Upper lobe of right lung (tissue), 1 donor: ENCODE measurements at regions not wholly inside any gene's neighbourhood (a gene's known extent, or its start where the extent isn't known, plus 50 kb on each side); places are given as distances from the start of the nearest gene placed in this dataset.

Experiments used
- ATAC-seq: fragments of 200-7000 bp; cut with Tn5 transposase; one replicate; pipeline ENCODE4 v1.9.1; 2020; ENCODE audit warnings: mild to moderate bottlenecking, moderate library complexity
- DNase-seq: peaks from one replicate; pipeline ENCODE4 v3.0.0-alpha.2; 2020
- H3K27ac ChIP-seq: fragments of 200-600 bp; one replicate; pipeline ENCODE4 v1.8.0; 2022
- H3K27me3 ChIP-seq: fragments of 200-600 bp; one replicate; pipeline ENCODE4 v1.8.0; 2022; ENCODE audit warnings: mild to moderate bottlenecking
- H3K36me3 ChIP-seq: fragments of 200-600 bp; one replicate; pipeline ENCODE4 v1.8.0; 2022
- H3K4me1 ChIP-seq: fragments of 200-600 bp; one replicate; pipeline ENCODE4 v1.8.0; 2022
- H3K4me3 ChIP-seq: fragments of 200-600 bp; one replicate; pipeline ENCODE4 v1.8.0; 2022; ENCODE audit warnings: mild to moderate bottlenecking
- H3K9me3 ChIP-seq: fragments of 200-600 bp; one replicate; pipeline ENCODE4 v1.8.0; 2022
- CTCF ChIP-seq: fragments of 200-600 bp; IDR thresholded peaks from one replicate; pipeline ENCODE4 v1.8.0; 2022; ENCODE audit warnings: antibody characterized with exemption
- intact Hi-C: fragments of 100-400 bp; cut with DNase I; formaldehyde crosslinking; loops from one replicate; pipeline ENCODE4 v1.11.0; 2022
- donor health status: DM: no; HTN: yes; CAD: no; lungs with severe emphysema.

- H3K27ac ChIP-seq, result no peak overlapping the region
- peaks cover 11% of the 10 kb centered on the region for H3K27me3 ChIP-seq
- ATAC-seq (no peak), DNase-seq (no peak)
- no peak overlapping the region for H3K4me3 ChIP-seq
- intact Hi-C loops, result no loop called here
- H3K4me1 ChIP-seq, result no peaks in the 10 kb centered on the region
- no peak for TF ChIP-seq CTCF
- no peaks in the 10 kb centered on the region for H3K9me3 ChIP-seq
- H3K36me3 ChIP-seq, result no peaks in the 10 kb centered on the region
Observed at GRCh38 chr17:74061758-74062157, 141.7 kb upstream of the RPL38 start.

DNA sequence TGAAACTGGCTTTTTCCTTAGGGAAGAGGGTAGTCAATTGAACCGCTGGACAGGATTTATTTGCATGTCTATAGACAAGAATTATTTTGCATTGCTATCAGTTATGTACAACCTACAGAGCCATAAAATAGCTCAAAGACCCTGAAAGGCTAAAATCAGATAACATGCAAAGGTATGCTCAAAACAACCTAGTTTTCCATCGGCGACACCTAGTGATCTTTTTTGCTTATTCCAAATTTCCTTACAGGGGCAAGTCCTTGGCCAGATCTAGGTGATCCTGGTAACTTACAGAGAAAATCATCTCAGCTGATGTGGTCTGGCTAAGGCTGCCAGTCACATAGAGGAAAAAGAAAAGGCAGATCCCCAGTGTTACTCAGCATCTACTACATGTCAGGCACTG, 141.2 kb upstream of the RPL38 start:
- no peaks in the 10 kb centered on the region for H3K9me3 ChIP-seq
- intact Hi-C loops, result no loop called here
- H3K36me3 ChIP-seq, result no peaks in the 10 kb centered on the region
- DNase-seq, result no peak
- no peak for ATAC-seq
- H3K4me3 ChIP-seq, result no peak overlapping the region
- H3K27me3 ChIP-seq, result peaks cover 10% of the 10 kb centered on the region
- no peak for TF ChIP-seq CTCF
- H3K4me1 ChIP-seq, result no peaks in the 10 kb centered on the region
- H3K27ac ChIP-seq, result no peak overlapping the region

GRCh38 chr17:74063439-74063838, 140.0 kb upstream of the RPL38 start:
- Histone ChIP-seq H3K36me3 (no peaks in the 10 kb centered on the region), H3K4me1 (no peaks in the 10 kb centered on the region), H3K4me3 (no peak overlapping the region), H3K27ac (no peak overlapping the region), H3K9me3 (no peaks in the 10 kb centered on the region), H3K27me3 (peaks cover 5% of the 10 kb centered on the region)
- no peak for DNase-seq
- no peak for TF ChIP-seq CTCF
- no peak for ATAC-seq
- intact Hi-C loops, result no loop called here

GRCh38 chr17:74070374-74070773, 133.1 kb upstream of the RPL38 start:
- H3K27ac ChIP-seq, result no peak overlapping the region
- H3K9me3 ChIP-seq, result no peaks in the 10 kb centered on the region
- ATAC-seq, result no peak
- intact Hi-C loops, result no loop called here
- H3K4me3 ChIP-seq, result no peak overlapping the region
- TF ChIP-seq CTCF, result no peak
- no peaks in the 10 kb centered on the region for H3K4me1 ChIP-seq
- no peaks in the 10 kb centered on the region for H3K36me3 ChIP-seq
- DNase-seq, result no peak
- peaks cover 5% of the 10 kb centered on the region for H3K27me3 ChIP-seq

DNA sequence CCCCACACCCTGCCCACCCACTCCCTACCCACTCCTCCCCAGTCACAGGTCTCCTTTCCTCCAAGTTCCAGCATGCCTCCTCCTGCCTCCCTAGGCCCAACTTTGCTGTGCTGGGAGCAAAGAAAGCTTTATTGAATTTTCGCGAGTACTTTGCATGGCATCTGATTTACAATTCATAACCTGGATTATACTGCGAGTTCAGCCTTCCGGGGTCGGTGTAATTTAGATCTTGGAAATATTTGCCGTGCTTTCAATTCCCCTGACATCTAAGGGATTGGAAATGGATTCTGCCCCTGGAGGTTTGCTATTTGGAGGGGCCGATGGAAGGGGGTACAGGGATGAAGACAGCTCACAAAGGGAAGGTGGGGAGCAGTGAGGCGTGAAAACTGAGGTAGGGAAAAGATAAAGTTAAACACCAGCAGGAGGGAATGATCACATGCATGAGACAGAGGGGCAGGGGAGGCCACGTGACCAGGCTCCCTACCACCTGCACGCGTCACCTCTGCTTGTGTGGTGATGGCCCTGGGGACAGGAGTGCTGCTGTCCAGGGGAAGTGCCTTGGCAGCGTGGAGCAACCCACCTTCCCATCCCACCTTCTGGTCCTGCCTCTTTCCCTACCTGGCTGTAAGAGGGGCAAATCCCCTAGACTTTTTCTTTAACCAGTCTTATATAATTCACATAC, 132.3 kb upstream of the RPL38 start:
- DNase-seq (no peak), ATAC-seq (no peak)
- H3K9me3 ChIP-seq, result no peaks in the 10 kb centered on the region
- intact Hi-C loops, result no loop called here
- peaks cover 1% of the 10 kb centered on the region for H3K27me3 ChIP-seq
- H3K27ac ChIP-seq, result no peak overlapping the region
- TF ChIP-seq CTCF, result no peak
- H3K36me3 ChIP-seq, result no peaks in the 10 kb centered on the region
- no peaks in the 10 kb centered on the region for H3K4me1 ChIP-seq
- H3K4me3 ChIP-seq, result no peak overlapping the region

GRCh38 chr17:74072340-74072739, 131.1 kb upstream of the RPL38 start:
- ATAC-seq (no peak), DNase-seq (no peak)
- Histone ChIP-seq H3K4me1 (no peaks in the 10 kb centered on the region), H3K9me3 (no peaks in the 10 kb centered on the region), H3K4me3 (no peak overlapping the region), H3K27me3 (no peaks in the 10 kb centered on the region), H3K27ac (no peak overlapping the region), H3K36me3 (no peaks in the 10 kb centered on the region)
- intact Hi-C loops, result no loop called here
- TF ChIP-seq CTCF, result no peak
